Erythroblast (primary cell): ENCODE measurements at regions not wholly inside any gene's neighbourhood (a gene's known extent, or its start where the extent isn't known, plus 50 kb on each side); places are given as distances from the start of the nearest gene placed in this dataset.

Experiments used
- GATA1 ChIP-seq: IDR thresholded peaks from 2 replicates; pipeline ENCODE4 v1.6.1; 2011; ENCODE audit warnings: low read depth, mild to moderate bottlenecking, control low read depth, low read length, moderate library complexity
- POLR2A ChIP-seq: IDR thresholded peaks from 2 replicates; pipeline ENCODE4 v1.6.1; 2011; ENCODE audit warnings: mild to moderate bottlenecking, low read length

- TF ChIP-seq POLR2A (no peak), GATA1 (no peak)
These were observed 236.4 kb downstream of the KLF13 start for GRCh38 chr15:31563001-31563400.
